Astrocyte (in vitro differentiated cells and primary cell): ENCODE measurements at regions not wholly inside any gene's neighbourhood (a gene's known extent, or its start where the extent isn't known, plus 50 kb on each side); places are given as distances from the start of the nearest gene placed in this dataset.

Source experiments
- CTCF ChIP-seq: IDR thresholded peaks from 2 replicates; pipeline ENCODE4 v1.5.1; 2011; ENCODE audit warnings: low read depth, mild to moderate bottlenecking, inconsistent platforms, low read length, moderate library complexity; ENCODE audit not compliant: insufficient read depth
- EZH2 ChIP-seq: IDR thresholded peaks from 2 replicates; pipeline ENCODE4 v1.6.1; 2012; ENCODE audit warnings: mild to moderate bottlenecking, low read length, inconsistent platforms; ENCODE audit not compliant: insufficient read depth

- TF ChIP-seq CTCF (no peak), EZH2 (no peak)
Measured at GRCh38 chr3:139757448-139758030, 79.8 kb upstream of the NMNAT3 start.
